CD4-positive, alpha-beta T cell (primary cell): ENCODE measurements at regions not wholly inside any gene's neighbourhood (a gene's known extent, or its start where the extent isn't known, plus 50 kb on each side); places are given as distances from the start of the nearest gene placed in this dataset.

Source experiments
- ATAC-seq: fragments of 200-7000 bp; cut with Tn5 transposase; one replicate; pipeline ENCODE4 v1.10.0; 2022; ENCODE audit warnings: mild to moderate bottlenecking; ENCODE audit not compliant: poor library complexity
- CTCF ChIA-PET: fragments of 350-600 bp; sonication (Branson Sonifier 250); formaldehyde crosslinking; loops from one replicate; lab custom pipeline; 2021; ENCODE audit warnings: antibody characterized with exemption, inconsistent platforms; lab: Charles Lee
- POLR2A ChIA-PET: fragments of 350-600 bp; sonication (Branson Sonifier 250); formaldehyde crosslinking; loops from one replicate; lab custom pipeline; 2021; ENCODE audit warnings: antibody characterized with exemption, inconsistent platforms; lab: Charles Lee
- DNase-seq, 14 experiments: peaks; one replicate each; pipeline ENCODE4 v3.0.0-alpha.2; 2013 to 2020; ENCODE audit warnings: mixed read lengths in 2 of 14
- H3K27ac ChIP-seq, 2 donors: one replicate each; pipeline versions ENCODE4 v1.5.1 to v1.7.0; 2013; ENCODE audit warnings: low read length in 2 of 2, low read depth in 1 of 2, mild to moderate bottlenecking in 1 of 2
- H3K27me3 ChIP-seq, 2 experiments: 1 replicate in 1 of 2; 2 replicates in 1 of 2; pipeline versions ENCODE4 v1.6.1 to v1.7.0; 2013; ENCODE audit warnings: low read length in 2 of 2, control low read depth in 1 of 2, mild to moderate bottlenecking in 1 of 2, moderate library complexity in 1 of 2; ENCODE audit not compliant: insufficient read depth in 2 of 2, control insufficient read depth in 1 of 2
- H3K36me3 ChIP-seq: one replicate; pipeline ENCODE4 v1.6.1; 2013; ENCODE audit warnings: low read length, control low read depth; ENCODE audit not compliant: insufficient read depth
- H3K4me1 ChIP-seq: one replicate; pipeline ENCODE4 v1.6.1; 2013; ENCODE audit warnings: low read length, control low read depth; ENCODE audit not compliant: insufficient read depth
- H3K4me3 ChIP-seq: one replicate; pipeline ENCODE4 v1.5.1; 2013; ENCODE audit warnings: mild to moderate bottlenecking, low read length, moderate library complexity
- H3K9me3 ChIP-seq, 2 experiments: 1 replicate in 1 of 2; 2 replicates in 1 of 2; pipeline versions ENCODE4 v1.6.1 to v1.7.0; 2013; ENCODE audit warnings: low read length in 2 of 2, mild to moderate bottlenecking in 2 of 2, control low read depth in 1 of 2, moderate library complexity in 1 of 2; ENCODE audit not compliant: control insufficient read depth in 1 of 2, insufficient read depth in 1 of 2
- H3K27ac Mint-ChIP-seq: one replicate; pipeline ENCODE4 v1.8.0; 2020; ENCODE audit warnings: mixed read lengths
- H3K27me3 Mint-ChIP-seq: one replicate; pipeline ENCODE4 v1.8.0; 2021; ENCODE audit warnings: mixed read lengths
- H3K36me3 Mint-ChIP-seq: one replicate; pipeline ENCODE4 v1.8.0; 2021; ENCODE audit warnings: low read depth, mixed read lengths
- H3K4me1 Mint-ChIP-seq: one replicate; pipeline ENCODE4 v1.8.0; 2021; ENCODE audit warnings: low read depth, mixed read lengths
- H3K4me3 Mint-ChIP-seq: one replicate; pipeline ENCODE4 v1.8.0; 2020; ENCODE audit warnings: mild to moderate bottlenecking, mixed read lengths
- H3K9me3 Mint-ChIP-seq: one replicate; pipeline ENCODE4 v1.8.0; 2020; ENCODE audit warnings: mixed read lengths
- intact Hi-C, 2 experiments: fragments of 100-400 bp; cut with DNase I in 1 of 2; cut with micrococcal nuclease in 1 of 2; formaldehyde crosslinking; loops; one replicate each; pipeline versions ENCODE4 v1.15.1 to v1.9.0; 2023 to 2025; cut with DNase I, micrococcal nuclease
- TF ChIP-seq, protein P1 (sequence below): fragments of 200-600 bp; IDR thresholded peaks from one replicate; pipeline ENCODE4 v1.8.0; 2022; ENCODE audit warnings: antibody characterized with exemption, mild to moderate bottlenecking

DNA sequence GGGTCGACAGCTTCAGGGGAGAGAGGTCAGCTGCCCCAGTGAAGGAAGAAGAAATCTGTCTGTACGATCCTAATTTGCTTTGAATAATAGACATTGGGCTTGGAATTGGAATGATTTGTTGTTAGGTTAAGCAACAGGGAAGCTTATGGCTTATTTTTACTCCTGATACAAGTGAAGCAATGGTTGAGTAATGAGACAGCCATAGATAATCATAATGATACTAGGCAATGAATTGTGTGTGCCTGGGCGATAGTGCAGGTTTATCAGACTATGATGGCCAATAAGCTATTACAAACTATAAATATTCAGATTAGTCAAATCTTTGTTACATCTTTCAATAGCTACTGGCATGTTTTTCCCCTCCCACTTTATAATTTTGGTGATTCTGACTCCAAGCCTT, 140.9 kb upstream of the CDIN1 start:
- CTCF ChIA-PET = no interaction called here

DNA sequence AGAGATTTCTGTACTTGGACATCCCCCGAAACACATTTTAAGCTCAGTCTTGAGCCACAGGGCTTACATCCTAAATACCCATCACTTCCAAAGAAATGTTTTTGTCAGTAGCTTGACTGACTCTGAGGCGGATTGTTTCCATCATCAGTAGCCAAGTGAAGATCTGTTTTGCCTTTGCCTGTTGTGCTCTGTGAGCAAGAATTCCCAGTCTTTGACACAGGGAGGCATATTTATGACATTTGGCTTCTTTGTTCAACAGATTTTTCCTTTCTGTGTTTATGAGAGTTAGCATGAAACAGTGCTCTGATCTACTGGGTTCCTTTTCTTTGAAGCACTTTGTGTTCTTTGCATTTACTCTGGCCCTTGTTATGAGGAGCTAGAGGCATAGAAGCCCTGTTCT, 132.1 kb upstream of the CDIN1 start:
- H3K27ac ChIP-seq = no peak overlapping the region
- no peaks in the 10 kb centered on the region for H3K36me3 Mint-ChIP-seq
- H3K4me1 Mint-ChIP-seq = no peaks in the 10 kb centered on the region
- intact Hi-C loops = no loop called here
- DNase-seq (no peak), ATAC-seq (no peak)
- no peak overlapping the region for H3K4me3 Mint-ChIP-seq
- H3K27me3 ChIP-seq = no peaks in the 10 kb centered on the region
- H3K9me3 ChIP-seq = no peaks in the 10 kb centered on the region
- no peaks in the 10 kb centered on the region for H3K36me3 ChIP-seq
- no peak overlapping the region for H3K4me3 ChIP-seq
- H3K27ac Mint-ChIP-seq = no peak overlapping the region
- ChIA-PET CTCF (no interaction called here), POLR2A (no interaction called here)
- H3K4me1 ChIP-seq = no peaks in the 10 kb centered on the region
- TF ChIP-seq, protein P1, sequence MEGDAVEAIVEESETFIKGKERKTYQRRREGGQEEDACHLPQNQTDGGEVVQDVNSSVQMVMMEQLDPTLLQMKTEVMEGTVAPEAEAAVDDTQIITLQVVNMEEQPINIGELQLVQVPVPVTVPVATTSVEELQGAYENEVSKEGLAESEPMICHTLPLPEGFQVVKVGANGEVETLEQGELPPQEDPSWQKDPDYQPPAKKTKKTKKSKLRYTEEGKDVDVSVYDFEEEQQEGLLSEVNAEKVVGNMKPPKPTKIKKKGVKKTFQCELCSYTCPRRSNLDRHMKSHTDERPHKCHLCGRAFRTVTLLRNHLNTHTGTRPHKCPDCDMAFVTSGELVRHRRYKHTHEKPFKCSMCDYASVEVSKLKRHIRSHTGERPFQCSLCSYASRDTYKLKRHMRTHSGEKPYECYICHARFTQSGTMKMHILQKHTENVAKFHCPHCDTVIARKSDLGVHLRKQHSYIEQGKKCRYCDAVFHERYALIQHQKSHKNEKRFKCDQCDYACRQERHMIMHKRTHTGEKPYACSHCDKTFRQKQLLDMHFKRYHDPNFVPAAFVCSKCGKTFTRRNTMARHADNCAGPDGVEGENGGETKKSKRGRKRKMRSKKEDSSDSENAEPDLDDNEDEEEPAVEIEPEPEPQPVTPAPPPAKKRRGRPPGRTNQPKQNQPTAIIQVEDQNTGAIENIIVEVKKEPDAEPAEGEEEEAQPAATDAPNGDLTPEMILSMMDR = no peak
- H3K9me3 Mint-ChIP-seq = no peaks in the 10 kb centered on the region
- H3K27me3 Mint-ChIP-seq = no peaks in the 10 kb centered on the region

More for the DNA sequence above, 140.9 kb upstream of the CDIN1 start:
- Mint-ChIP-seq H3K9me3 (no peaks in the 10 kb centered on the region), H3K36me3 (no peaks in the 10 kb centered on the region), H3K27me3 (peaks cover 8% of the 10 kb centered on the region), H3K4me3 (no peak overlapping the region), H3K27ac (no peak overlapping the region), H3K4me1 (no peaks in the 10 kb centered on the region)
- no peaks in the 10 kb centered on the region for H3K27me3 ChIP-seq
- no peak overlapping the region for H3K4me3 ChIP-seq
- intact Hi-C loops = no loop called here
- no peak overlapping the region for H3K27ac ChIP-seq
- no peak for DNase-seq
- TF ChIP-seq, protein P1 = no peak
- no peak for ATAC-seq
- no peaks in the 10 kb centered on the region for H3K4me1 ChIP-seq
- no peaks in the 10 kb centered on the region for H3K9me3 ChIP-seq
- POLR2A ChIA-PET = no interaction called here
- no peaks in the 10 kb centered on the region for H3K36me3 ChIP-seq

GRCh38 chr15:36448418-36448817, 131.0 kb upstream of the CDIN1 start:
- Mint-ChIP-seq H3K36me3 (no peaks in the 10 kb centered on the region), H3K4me3 (no peak overlapping the region), H3K27me3 (no peaks in the 10 kb centered on the region), H3K9me3 (peaks cover 2% of the 10 kb centered on the region), H3K27ac (no peak overlapping the region), H3K4me1 (no peaks in the 10 kb centered on the region)
- H3K36me3 ChIP-seq = no peaks in the 10 kb centered on the region
- ChIA-PET CTCF (no interaction called here), POLR2A (no interaction called here)
- H3K27ac ChIP-seq = no peak overlapping the region
- no peaks in the 10 kb centered on the region for H3K9me3 ChIP-seq
- H3K4me1 ChIP-seq = no peaks in the 10 kb centered on the region
- ATAC-seq (no peak), DNase-seq (no peak)
- H3K4me3 ChIP-seq = no peak overlapping the region
- no peaks in the 10 kb centered on the region for H3K27me3 ChIP-seq
- intact Hi-C loops = no loop called here
- TF ChIP-seq, protein P1 = no peak
